Natural killer cell treated with Interleukin-12 subunit alpha and Interleukin-12 subunit beta and Interleukin-15 and Interleukin-18, amount 100 ng/mL, for 72 hours (primary cell): ENCODE measurements at regions not wholly inside any gene's neighbourhood (a gene's known extent, or its start where the extent isn't known, plus 50 kb on each side); places are given as distances from the start of the nearest gene placed in this dataset.
"Not testable (repeated sequence)": the region's sequence is repeated elsewhere in the genome, so short reads cannot be mapped to it uniquely, and the experiment has no call there.

ENCODE experiments used
- ATAC-seq, 2 donors: fragments of 150-1000 bp; cut with Tn5 transposase in 1 of 2; sonication (Bioruptor Pico), chemical (Tn5 transposase) in 1 of 2; 2 replicates each; pipeline ENCODE4 v1.10.0; 2021
- DNase-seq: peaks from one replicate; pipeline ENCODE4 v3.0.0; 2022; ENCODE audit warnings: low spot score
- H3K27ac Mint-ChIP-seq, 2 donors: 1 replicate in 1 of 2; 2 replicates in 1 of 2; pipeline ENCODE4 v1.8.0; 2022; ENCODE audit warnings: mixed read lengths in 2 of 2, mild to moderate bottlenecking in 1 of 2, moderate library complexity in 1 of 2
- H3K27me3 Mint-ChIP-seq, 2 donors: 1 replicate in 1 of 2; 2 replicates in 1 of 2; pipeline ENCODE4 v1.8.0; 2022; ENCODE audit warnings: mixed read lengths in 2 of 2
- H3K36me3 Mint-ChIP-seq: one replicate; pipeline ENCODE4 v1.8.0; 2022; ENCODE audit warnings: mixed read lengths
- H3K4me1 Mint-ChIP-seq, 2 donors: 1 replicate in 1 of 2; 2 replicates in 1 of 2; pipeline ENCODE4 v1.8.0; 2022; ENCODE audit warnings: low read depth in 2 of 2, mixed read lengths in 2 of 2, mild to moderate bottlenecking in 1 of 2
- H3K4me3 Mint-ChIP-seq: one replicate; pipeline ENCODE4 v1.8.0; 2022; ENCODE audit warnings: mixed read lengths
- H3K9me3 Mint-ChIP-seq: 2 replicates; pipeline ENCODE4 v1.8.0; 2022; ENCODE audit warnings: mixed read lengths

DNA sequence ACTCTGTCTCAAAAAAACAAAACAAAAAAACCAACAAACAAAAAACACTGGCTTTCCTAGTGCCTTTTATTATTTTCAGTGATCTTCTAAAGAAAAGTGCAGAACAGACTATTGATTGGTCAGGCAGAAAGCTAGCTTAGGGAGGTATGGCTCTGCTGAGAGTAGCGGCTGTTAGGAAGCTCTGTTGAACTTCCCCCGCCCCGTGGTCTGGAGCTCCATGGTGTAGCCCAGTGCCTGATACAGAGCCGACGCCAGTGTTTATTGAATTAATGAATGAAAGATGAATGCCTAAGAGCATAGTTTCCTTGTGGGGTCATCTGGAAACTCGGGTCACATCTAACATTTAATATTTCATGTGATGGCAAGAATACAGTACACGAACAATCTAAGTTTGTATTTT lies 90.5 kb upstream of the ARMC3 start:
- peak overlapping the region; percentile 11 for H3K4me3 Mint-ChIP-seq
- no peaks in the 10 kb centered on the region for H3K36me3 Mint-ChIP-seq
- ATAC-seq = no peak
- H3K27ac Mint-ChIP-seq = peak overlapping the region in 1 of 2 donors; percentile 23
- no peaks in the 10 kb centered on the region for H3K9me3 Mint-ChIP-seq
- DNase-seq = no peak
- H3K4me1 Mint-ChIP-seq = peaks cover 9 to 10% of the 10 kb centered on the region in 2 donors
- peaks cover 7 to 8% of the 10 kb centered on the region in 2 donors for H3K27me3 Mint-ChIP-seq

DNA sequence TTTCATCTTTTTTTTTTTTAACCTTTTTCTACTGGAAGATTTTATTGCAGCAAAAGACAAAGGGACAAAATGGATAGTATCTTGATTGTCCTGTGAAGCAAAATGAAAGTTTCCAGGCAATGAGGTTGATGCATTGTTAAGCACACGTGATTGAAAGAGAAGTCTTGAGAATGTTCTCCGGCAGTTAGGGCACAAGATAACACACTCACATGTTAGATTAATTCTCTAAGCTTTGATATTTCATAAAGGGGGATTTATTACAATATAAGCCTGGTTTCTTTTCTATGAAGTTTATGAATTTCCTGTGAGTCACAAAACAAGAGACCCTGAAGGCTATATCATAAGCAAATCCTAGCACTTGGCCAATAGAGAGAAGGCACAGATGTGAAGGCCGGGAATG lies 93.4 kb upstream of the ARMC3 start:
- no peak overlapping the region for H3K27ac Mint-ChIP-seq
- peaks cover 4 to 7% of the 10 kb centered on the region in 2 donors for H3K27me3 Mint-ChIP-seq
- H3K4me1 Mint-ChIP-seq = peaks cover 9 to 10% of the 10 kb centered on the region in 2 donors
- no peak for DNase-seq
- ATAC-seq = no peak
- H3K4me3 Mint-ChIP-seq = no peak overlapping the region
- no peaks in the 10 kb centered on the region for H3K36me3 Mint-ChIP-seq
- no peaks in the 10 kb centered on the region for H3K9me3 Mint-ChIP-seq

DNA sequence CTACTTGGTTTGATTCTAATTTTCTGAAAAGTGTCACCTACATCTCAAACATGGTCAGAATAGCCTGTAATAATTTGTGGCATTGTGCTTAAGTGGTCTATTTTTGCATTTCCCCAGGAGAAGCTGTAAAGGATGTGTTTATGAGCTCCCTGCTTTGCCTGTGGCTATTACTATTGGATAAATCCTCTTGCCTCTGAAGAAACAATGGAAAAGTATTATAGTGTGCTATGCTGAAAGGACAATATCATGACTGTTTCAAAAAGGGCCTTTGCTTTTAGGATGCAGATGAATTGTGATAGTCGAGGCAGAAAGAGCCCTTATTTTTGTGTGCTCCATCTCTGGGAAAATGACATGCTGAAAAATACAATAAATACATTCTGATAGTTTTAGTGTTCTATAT lies 94.1 kb upstream of the ARMC3 start:
- DNase-seq (no peak), ATAC-seq (no peak)
- Mint-ChIP-seq H3K27me3 (peaks cover 4 to 7% of the 10 kb centered on the region in 2 donors), H3K36me3 (no peaks in the 10 kb centered on the region), H3K4me3 (no peak overlapping the region), H3K9me3 (no peaks in the 10 kb centered on the region), H3K4me1 (peaks cover 9 to 10% of the 10 kb centered on the region in 2 donors), H3K27ac (no peak overlapping the region)

DNA sequence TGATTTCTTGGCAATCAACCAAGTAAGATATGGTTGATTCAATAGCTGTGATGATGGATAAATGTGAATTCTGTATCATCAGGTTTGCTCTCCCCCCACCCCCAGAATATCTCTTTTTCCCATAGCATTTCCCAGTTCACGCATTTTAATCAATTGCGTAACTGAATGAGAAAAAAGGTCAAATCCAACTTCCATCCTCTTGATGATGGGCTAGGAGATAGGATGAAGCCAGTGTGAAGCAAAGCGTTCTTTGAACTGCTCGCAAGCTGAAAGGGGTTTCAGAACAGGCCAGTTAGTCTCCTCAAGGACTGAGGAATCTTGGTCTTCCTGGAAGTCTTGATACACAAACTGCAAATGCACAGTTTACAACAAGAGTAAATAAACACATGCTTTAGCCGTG lies 94.5 kb upstream of the ARMC3 start:
- no peaks in the 10 kb centered on the region for H3K9me3 Mint-ChIP-seq
- no peak for DNase-seq
- H3K4me3 Mint-ChIP-seq = no peak overlapping the region
- H3K36me3 Mint-ChIP-seq = no peaks in the 10 kb centered on the region
- ATAC-seq = no peak
- H3K4me1 Mint-ChIP-seq = peaks cover 9 to 10% of the 10 kb centered on the region in 2 donors
- peaks cover 4 to 7% of the 10 kb centered on the region in 2 donors for H3K27me3 Mint-ChIP-seq
- H3K27ac Mint-ChIP-seq = no peak overlapping the region

DNA sequence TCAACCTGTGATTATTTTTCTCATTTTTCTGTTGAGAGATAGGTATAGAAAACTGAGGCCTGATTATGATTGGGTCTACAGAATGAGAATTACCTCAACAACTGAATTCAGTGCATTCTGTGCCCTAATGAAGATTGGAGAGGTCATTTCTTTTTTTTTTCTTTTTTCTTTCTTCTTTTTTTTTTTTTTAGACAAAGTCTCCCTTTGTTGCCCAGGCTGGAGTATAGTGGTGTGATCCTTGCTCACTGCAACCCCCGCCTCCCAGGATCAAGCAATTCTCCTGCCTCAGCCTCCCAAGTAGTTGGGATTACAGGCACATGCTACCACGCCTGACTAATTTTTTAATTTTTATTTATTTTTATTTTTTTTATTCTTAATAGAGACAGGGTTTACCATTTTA lies 95.0 kb upstream of the ARMC3 start:
- no peak overlapping the region for H3K4me3 Mint-ChIP-seq
- H3K9me3 Mint-ChIP-seq = no peaks in the 10 kb centered on the region

DNA sequence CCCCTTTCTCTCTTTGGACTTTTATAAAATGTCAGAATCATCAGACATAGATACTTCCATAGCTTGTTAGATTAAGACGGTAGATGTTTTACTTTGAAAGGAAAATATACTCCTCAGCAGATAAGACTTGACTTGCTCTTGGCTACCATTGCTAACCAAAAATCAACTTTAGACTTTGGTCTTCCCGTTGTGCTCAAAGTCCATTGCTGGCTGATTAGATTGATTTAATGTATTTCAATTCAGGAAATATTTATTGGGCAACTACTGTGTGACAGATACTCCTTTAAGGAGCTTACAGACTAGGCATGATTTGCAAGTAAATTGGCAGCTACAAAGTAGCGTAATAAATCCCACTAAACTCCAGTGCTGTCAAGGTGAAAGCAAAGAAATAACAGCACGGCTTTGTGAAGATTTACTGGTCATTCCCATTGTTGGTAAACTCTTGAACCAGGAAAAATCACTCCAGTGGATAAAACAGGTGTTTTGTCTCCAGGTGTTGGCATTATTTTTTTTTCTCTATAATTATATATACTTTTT lies 95.7 kb upstream of the ARMC3 start:
- Mint-ChIP-seq H3K4me1 (peaks cover 0 to 3% of the 10 kb centered on the region in 2 donors), H3K9me3 (no peaks in the 10 kb centered on the region), H3K27me3 (peaks cover 0 to 4% of the 10 kb centered on the region in 2 donors), H3K27ac (no peak overlapping the region), H3K4me3 (no peak overlapping the region), H3K36me3 (no peaks in the 10 kb centered on the region)
- no peak for ATAC-seq
- no peak for DNase-seq

More for the DNA sequence above, 95.0 kb upstream of the ARMC3 start:
- no peak for ATAC-seq
- Mint-ChIP-seq H3K27me3 (peaks cover 3 to 4% of the 10 kb centered on the region in 2 donors), H3K36me3 (no peaks in the 10 kb centered on the region), H3K27ac (no peak overlapping the region), H3K4me1 (peaks cover 6 to 8% of the 10 kb centered on the region in 2 donors)
- no peak for DNase-seq

DNA sequence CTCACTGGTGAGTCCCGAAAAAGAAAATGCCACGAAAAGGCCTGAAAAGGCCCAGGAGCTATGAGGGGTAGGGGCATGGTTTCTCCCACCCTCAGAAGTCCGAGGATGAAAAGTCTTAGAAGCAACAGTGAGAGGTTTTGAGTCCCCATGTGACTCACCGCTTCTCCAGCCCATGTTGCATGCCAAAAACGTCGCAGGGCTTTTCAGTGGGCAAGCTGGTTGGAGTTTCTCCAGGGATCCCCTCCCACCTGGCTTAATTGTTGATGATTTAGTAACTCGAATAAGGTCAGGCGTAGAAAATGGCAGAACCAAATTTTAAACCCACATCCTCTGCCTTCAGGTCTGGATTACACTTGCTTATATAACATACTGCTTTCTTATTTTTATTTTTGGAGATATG lies 96.3 kb upstream of the ARMC3 start:
- H3K27me3 Mint-ChIP-seq = peaks cover 0 to 3% of the 10 kb centered on the region in 2 donors
- peaks cover 0 to 3% of the 10 kb centered on the region in 2 donors for H3K4me1 Mint-ChIP-seq
- no peak overlapping the region for H3K4me3 Mint-ChIP-seq
- H3K9me3 Mint-ChIP-seq = no peaks in the 10 kb centered on the region
- no peak overlapping the region for H3K27ac Mint-ChIP-seq
- H3K36me3 Mint-ChIP-seq = no peaks in the 10 kb centered on the region
- ATAC-seq (no peak), DNase-seq (no peak)

DNA sequence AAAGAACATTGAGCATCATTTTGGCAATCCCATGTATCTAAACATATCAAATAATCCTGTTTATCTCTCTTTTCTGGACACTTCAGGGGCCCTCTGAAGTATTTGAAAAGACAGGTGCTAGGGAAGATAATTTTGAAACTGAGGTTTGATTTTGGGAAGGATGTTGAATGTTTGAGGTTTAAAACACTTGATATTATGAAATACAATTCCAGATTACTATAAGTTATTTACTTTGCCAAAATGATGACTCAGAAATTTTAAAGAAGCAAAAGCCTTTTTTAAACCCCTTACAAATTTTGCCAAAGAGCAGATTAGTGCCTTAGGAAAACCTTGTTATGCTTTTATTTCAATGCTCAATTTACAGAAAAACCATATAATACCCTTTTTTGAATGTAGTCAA lies 99.1 kb upstream of the ARMC3 start:
- not testable (repeated sequence) for H3K27ac Mint-ChIP-seq, H3K36me3 Mint-ChIP-seq, H3K9me3 Mint-ChIP-seq, H3K4me1 Mint-ChIP-seq, H3K4me3 Mint-ChIP-seq, DNase-seq, ATAC-seq, H3K27me3 Mint-ChIP-seq

DNA sequence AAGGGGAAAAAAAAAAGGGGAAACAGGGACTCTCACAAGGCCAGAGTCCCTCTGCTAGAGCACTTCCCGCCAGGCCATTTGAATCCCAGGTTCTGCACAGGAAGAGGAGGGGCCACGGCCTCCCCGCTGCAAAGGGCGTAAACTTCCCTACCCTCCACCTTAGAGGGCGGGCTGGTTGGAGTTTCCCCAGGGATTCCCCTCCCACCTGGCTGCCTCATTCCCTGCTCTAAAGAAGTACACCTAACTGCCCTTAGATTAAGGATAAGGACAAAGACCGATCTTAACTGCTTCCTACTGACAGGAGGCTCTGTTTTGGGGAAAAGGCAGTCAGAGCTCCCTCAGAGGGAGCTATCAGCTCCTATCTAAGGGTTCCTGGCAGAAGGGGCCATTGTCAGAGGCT lies 102.0 kb upstream of the ARMC3 start:
- H3K36me3 Mint-ChIP-seq = no peaks in the 10 kb centered on the region
- H3K9me3 Mint-ChIP-seq = no peaks in the 10 kb centered on the region
- DNase-seq = no peak
- H3K27ac Mint-ChIP-seq = no peak overlapping the region
- peaks cover under 1 to 5% of the 10 kb centered on the region in 2 donors for H3K27me3 Mint-ChIP-seq
- H3K4me3 Mint-ChIP-seq = no peak overlapping the region
- no peak for ATAC-seq
- H3K4me1 Mint-ChIP-seq = no peaks in the 10 kb centered on the region

DNA sequence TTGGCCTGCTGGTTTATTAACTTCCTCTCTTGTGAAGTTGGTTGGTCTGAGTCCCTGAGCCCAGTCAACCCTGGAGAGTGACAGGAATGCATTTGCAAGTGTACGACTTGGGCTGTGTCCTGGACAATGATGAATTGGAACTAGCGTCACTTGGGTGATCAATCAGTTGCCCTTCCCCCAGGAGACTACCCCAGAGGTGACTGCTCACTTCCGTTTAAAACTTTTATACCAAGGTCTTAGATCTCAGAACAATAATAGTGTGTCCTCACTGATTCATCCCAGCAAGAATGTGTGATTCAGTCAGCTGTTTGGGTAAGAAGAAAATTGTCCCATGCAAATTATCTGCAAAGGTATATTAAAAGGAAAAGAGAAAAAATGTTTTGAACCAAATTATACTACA lies 102.9 kb upstream of the ARMC3 start:
- Mint-ChIP-seq H3K9me3 (no peaks in the 10 kb centered on the region), H3K4me1 (no peaks in the 10 kb centered on the region), H3K27me3 (peaks cover 7 to 13% of the 10 kb centered on the region in 2 donors), H3K27ac (no peak overlapping the region), H3K36me3 (no peaks in the 10 kb centered on the region), H3K4me3 (no peak overlapping the region)
- DNase-seq = no peak
- ATAC-seq = no peak

DNA sequence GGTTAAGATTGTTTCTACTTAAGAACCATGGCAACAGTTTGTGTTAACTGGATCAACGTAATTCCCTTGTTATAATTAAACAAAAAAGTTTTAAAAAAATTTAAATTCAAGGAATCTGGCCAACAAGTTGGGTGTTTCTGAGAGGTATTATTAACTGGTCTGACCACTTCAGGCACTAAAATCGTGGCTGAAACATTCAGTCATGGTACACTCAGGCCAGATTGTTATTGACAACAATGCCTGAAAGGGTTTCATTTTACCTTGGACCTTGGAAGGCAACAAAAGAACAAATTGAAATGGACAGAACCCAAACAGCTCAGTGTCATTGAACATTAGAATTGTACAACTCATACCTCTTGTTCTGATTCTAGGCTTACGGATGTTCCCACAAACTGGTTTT lies 103.3 kb upstream of the ARMC3 start:
- H3K4me3 Mint-ChIP-seq = no peak overlapping the region
- peaks cover 8 to 16% of the 10 kb centered on the region in 2 donors for H3K27me3 Mint-ChIP-seq
- DNase-seq (no peak), ATAC-seq (no peak)
- no peaks in the 10 kb centered on the region for H3K36me3 Mint-ChIP-seq
- H3K27ac Mint-ChIP-seq = no peak overlapping the region
- no peaks in the 10 kb centered on the region for H3K4me1 Mint-ChIP-seq
- no peaks in the 10 kb centered on the region for H3K9me3 Mint-ChIP-seq

DNA sequence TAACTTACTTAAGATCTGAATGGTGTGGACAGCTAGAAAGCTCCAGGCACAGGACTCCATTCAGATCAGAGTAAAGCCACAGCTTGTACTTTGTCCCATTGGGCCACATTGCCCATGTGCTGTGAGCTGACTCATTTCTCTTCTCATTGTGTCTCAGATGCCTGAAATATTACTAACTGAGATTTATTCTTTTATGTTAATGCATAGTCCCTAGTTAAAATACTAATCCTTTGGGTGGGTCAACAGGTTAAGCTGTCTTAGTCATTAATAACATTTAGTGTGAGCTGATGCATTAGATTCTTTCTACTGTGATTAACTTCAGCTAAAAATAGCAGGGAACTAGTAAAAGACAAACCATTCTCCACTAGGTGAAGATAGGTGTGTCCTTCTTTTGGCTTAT lies 104.7 kb upstream of the ARMC3 start:
- H3K27me3 Mint-ChIP-seq = peaks cover 8 to 16% of the 10 kb centered on the region in 2 donors
- no peaks in the 10 kb centered on the region for H3K36me3 Mint-ChIP-seq
- ATAC-seq (no peak), DNase-seq (no peak)
- no peak overlapping the region for H3K27ac Mint-ChIP-seq
- no peaks in the 10 kb centered on the region for H3K4me1 Mint-ChIP-seq
- no peaks in the 10 kb centered on the region for H3K9me3 Mint-ChIP-seq
- no peak overlapping the region for H3K4me3 Mint-ChIP-seq

DNA sequence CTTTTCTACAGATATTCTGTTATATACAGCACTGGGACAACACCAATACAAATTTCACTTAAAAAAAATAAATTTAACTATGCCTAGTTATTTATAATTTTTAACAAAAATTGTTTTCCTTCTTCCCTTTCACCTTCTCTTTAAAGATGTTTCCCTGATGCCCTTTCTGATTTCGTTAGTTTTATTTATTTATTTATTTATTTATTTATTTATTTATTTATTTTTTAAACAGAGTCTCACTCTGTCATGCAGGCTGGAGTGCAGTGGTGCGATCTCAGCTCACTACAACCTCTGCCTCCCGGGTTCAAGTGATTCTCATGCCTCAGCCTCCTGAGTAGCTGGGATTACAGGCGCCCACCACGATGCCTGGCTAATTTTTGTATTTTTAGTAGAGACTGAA lies 105.9 kb upstream of the ARMC3 start:
- ATAC-seq, H3K36me3 Mint-ChIP-seq, H3K4me1 Mint-ChIP-seq, H3K4me3 Mint-ChIP-seq, H3K9me3 Mint-ChIP-seq, H3K27ac Mint-ChIP-seq, DNase-seq: not testable (repeated sequence)
- peaks cover 8 to 16% of the 10 kb centered on the region in 2 donors for H3K27me3 Mint-ChIP-seq

DNA sequence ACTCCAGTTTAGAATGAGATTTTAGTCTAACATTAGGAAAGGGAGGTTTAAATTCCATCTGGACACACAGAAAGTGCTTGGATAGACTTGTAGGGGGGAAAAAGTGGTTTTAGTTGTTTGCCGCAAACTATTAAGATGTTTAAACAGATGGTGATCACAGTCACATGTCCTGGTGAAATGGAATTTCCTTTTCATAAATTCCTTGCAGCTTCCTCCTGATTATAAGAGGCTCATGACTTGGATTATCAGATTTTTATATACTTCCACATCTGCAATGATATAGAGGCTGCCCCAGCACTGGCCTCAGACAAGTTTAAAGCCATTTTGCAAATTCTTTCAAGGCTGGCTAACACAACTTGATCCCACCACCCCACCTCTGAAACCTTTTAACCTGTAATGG lies 106.4 kb upstream of the ARMC3 start:
- peaks cover 8 to 16% of the 10 kb centered on the region in 2 donors for H3K27me3 Mint-ChIP-seq
- H3K27ac Mint-ChIP-seq = no peak overlapping the region
- peaks cover 7 to 8% of the 10 kb centered on the region in 2 donors for H3K4me1 Mint-ChIP-seq

DNA sequence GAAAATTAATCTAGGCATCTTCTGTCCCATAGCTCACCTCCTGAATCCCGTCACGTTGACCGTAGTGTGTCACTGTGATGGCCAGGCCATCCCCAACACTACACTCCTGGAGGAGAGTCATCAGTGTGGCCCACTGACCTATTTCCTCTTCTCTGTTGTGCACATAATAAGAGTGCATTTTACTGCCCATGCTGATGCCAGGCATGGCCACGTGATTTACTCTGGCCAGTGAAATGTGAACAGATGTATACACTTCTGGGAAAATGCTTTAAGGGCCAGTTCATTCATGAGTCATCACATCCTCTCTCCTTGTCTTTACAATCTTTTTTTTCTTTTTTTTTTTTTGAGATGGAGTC lies 101.9 kb upstream of the PIP4K2A start:
- Mint-ChIP-seq H3K9me3 (no peaks in the 10 kb centered on the region), H3K4me3 (peak overlapping the region; percentile 52), H3K36me3 (peaks cover 5% of the 10 kb centered on the region), H3K27me3 (peaks cover 8 to 11% of the 10 kb centered on the region in 2 donors), H3K27ac (peak overlapping the region; percentile 44 to 81), H3K4me1 (peaks cover 18 to 19% of the 10 kb centered on the region in 2 donors)
- ATAC-seq (peak; percentile 80 to 84), DNase-seq (no peak)

More for the DNA sequence above, 106.4 kb upstream of the ARMC3 start:
- H3K4me3 Mint-ChIP-seq = no peak overlapping the region
- H3K36me3 Mint-ChIP-seq = no peaks in the 10 kb centered on the region
- no peak for DNase-seq
- ATAC-seq = no peak
- no peaks in the 10 kb centered on the region for H3K9me3 Mint-ChIP-seq
